NCI-H524 (cell line): ENCODE measurements at regions not wholly inside any gene's neighbourhood (a gene's known extent, or its start where the extent isn't known, plus 50 kb on each side); places are given as distances from the start of the nearest gene placed in this dataset.
"Not testable (repeated sequence)": the region's sequence is repeated elsewhere in the genome, so short reads cannot be mapped to it uniquely, and the experiment has no call there.

Source experiments
- DNase-seq, 2 experiments: peaks; one replicate each; lab custom pipeline; 2025; lab: John Stamatoyannopoulos, UW

DNA sequence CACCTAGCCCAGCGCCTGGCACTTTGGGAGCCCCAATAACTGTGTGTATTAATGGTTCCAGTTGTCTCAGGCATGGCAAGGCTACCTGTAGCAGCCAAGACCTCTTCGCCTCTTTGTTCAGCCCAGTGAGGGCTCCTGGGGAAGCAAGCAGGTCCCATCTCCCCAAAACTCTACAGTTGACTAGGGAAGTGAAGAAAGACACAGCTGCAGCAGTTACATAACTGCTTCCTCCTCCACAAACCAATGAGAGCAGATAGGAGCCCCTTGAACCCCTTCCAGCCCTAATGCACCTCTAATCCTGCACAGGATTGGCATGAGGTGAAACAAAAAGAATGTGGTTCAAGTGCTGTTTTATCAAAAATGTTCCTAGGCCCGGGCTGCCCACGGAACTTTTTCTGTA, 100.5 kb downstream of the SYF2 start:
- no peak for DNase-seq

DNA sequence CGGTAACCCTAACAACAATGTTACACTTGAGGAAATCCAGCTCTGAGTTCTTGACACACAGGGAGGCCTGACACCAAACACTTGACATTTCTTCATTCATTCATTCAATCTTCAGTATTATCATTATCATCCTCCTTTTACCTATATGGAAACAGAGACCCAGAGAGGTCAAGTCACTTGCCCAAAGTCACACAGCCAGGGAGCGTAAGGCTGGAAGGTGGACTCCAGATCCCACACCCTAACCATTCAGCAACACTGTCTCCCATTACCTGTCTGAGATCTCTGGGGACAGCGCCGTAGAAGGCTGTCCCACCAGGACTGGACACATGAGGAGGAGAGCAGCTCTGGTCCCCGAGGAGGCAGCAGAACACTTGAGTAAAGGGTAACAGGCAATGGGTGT, 101.4 kb downstream of the SYF2 start:
- DNase-seq = no peak

DNA sequence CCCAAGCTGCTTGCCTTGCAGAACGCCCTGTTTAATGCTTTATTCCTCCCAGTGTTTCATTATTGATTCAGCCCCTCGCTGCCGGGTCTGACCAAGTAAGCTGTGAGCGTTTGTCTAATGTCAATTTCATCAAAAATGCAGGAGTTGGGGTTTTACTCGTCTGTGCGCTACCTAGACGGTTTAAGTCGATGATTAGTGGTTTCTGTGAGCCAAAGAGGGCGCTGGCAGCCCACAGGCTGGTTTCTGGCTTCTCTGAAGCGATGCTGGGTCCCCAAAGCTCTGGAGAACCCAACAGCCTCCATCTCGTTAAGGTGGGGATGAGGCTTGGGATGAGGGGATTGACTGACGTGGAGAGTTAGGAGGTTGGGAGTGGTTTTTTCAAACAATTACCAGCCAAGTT, 102.9 kb downstream of the SYF2 start:
- no peak for DNase-seq

DNA sequence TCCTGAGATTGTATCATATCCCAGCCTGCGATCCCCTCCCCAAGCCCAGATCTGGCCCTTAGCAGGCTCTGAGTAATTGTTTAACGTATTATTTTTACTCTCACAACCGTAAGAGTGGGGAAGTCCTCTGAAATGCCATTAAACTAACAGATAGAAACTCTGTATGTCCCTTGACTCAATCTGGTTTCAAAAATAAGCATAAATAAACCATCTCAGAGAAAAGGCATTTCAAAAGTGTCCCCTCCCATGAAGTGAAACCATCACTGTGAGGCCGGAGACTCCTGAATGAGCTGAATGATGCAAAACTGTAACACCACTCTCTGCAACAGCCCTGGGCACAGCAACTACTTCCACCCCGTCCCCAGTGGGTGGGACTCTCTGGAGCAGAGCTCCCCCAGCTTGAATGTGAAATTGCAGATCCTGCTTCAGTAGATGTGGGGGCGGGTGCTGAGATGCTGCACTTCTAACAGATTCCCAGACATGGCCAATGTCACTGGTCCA, 104.1 kb downstream of the SYF2 start:
- DNase-seq = no peak

DNA sequence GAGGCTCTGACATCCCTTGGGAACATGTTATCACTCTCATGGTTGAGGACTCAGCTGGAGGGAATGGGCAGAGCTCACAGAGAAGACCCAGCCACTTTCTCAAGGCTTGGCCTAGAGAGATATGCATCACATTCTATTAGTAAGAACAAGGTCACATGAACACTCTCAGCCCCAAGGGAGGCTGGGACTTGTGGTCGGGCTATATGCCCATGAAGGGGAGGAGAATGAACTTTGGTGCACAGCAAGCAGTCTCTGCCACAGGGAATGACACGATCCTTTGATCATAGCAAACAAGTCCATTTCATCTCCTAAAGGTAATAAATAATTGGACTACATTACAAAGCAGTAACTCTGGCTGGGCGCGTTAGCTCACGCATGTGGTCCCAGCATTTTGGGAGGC, 105.7 kb downstream of the SYF2 start:
- no peak for DNase-seq

DNA sequence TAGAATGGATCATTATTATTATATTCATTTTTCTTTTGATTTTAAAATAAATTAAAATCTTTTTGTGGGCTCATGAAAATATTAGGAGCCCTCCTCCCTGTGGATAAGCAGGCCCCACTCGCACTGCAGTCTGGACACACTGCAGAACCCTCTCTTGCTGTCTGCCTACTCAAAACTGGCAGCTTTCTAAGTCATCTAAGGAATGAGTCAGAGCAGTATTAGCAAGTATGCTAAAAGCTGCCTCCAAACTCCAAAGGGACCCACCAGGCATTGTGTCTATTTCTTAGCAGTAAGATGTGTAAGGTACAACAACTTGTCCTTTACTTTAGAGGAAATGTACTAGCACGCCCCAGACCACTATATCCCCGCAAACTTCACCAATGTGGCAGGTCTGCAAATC, 108.8 kb downstream of the SYF2 start:
- DNase-seq = no peak

DNA sequence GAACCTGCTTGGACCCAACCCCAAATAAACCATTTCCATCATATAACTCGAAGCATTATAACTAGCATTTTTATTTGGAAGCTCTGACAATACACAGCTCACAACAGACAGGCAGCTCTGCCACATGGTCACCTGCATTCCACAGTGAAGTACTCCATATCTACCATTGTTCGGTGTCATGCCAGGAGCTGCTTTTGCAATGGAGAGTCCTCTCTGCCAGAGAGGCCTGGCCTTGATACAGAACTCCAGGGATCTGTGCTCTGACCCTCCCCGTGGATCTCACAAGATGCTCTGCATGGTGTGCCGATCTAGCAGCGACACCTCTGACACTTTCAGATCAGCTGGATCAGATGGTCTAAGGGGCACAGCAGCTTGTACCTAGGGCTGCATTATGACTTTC, 109.6 kb downstream of the SYF2 start:
- no peak for DNase-seq

DNA sequence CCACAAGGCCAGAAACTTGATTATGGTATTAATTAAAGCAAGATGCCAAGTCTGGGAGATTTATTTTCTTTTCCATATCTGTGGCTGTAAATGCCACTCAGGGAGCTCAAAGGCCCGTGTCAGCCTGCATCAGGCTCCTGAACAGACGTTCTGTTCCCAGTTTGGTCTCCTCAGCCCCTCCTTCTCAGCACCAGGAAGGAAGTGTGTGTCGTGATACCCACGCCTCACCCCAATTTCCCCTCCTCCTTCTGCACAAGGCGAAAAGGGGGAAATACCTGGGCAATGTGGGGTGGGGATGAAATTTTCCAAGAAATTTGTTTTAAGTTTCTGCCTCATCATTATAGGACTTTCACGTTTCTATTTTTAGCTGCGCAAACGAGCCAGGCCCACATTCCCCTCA, 112.0 kb downstream of the SYF2 start:
- no peak for DNase-seq

DNA sequence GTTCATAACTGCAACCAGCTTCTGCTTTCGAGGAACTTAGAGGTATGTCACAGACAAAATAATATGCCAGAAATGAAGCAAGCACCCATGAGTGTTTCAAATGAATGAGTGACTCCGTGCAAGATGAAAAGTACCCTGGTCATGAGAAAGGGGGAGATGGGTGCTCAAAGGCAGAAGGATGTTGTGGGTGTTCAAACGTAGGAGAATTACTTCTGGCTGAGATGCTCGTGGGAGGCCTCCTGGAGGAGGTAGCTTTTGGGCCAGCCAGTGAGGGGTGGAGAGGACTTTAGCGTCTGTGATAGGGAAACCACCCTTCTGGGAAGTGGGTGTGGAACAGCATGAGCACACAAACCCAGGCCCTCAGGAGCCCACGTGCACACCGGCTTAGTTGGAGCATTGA, 113.8 kb downstream of the SYF2 start:
- DNase-seq = no peak

DNA sequence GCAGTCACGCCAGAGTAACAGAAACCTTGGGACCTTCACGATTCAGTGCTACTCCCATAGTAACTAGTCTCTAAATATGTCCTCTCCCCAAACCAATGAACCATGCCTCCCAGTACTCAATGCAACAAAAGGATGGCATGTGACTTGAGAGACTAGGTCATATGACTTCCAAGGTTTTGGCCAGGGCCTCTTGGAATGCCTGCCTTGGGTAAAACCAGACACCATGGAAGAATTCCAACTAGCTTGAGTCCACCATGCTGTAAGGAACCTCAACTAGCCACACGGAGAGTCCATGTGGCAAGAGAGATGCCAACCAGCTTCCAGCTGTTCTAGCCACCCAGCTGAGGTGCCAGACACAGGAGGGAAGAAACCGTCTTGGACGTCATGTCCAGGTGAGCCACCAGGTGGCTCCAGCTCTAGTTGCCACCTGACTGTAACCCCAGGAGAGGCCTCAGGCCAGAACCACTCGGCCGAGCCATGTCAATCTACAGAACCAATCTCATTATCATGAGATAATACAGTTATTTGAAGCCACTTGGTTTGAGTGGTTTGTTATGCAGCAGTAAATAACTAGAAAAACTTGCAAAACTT, 115.0 kb downstream of the SYF2 start:
- DNase-seq = peak in 1 of 2 experiments; percentile 11

DNA sequence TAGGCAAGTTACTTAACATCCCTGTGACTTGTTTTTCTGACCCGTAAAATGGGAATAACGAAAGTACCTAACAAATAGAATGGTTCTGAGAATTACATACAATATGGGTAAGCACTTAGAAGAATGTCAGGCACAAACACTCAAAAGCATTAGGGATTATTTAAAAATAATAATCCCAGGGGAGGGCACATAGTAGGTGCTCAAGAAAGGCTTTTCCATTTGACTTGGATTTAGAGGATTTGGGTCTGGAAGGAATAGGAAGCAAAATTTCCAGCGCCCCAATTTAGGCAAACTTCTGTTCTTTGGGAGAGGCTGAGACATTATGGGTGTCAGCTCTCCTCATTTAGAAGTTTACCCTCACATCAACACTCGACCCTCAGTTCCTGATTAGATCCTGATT, 115.5 kb downstream of the SYF2 start:
- no peak for DNase-seq

DNA sequence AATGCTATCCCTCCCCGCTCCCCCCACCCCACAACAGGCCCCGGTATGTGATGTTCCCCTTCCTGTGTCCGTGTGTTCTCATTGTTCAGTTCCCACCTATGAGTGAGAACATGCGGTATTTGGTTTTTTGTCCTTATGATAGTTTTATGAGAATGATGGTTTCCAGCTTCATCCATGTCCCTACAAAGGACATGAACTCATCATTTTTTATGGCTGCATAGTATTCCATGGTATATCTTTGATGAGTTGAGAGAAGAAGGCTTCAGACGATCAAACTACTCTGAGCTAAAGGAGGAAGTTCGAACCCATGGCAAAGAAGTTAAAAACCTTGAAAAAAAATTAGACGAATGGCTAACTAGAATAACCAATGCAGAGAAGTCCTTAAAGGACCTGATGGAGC, 116.2 kb downstream of the SYF2 start:
- not testable (repeated sequence) for DNase-seq

DNA sequence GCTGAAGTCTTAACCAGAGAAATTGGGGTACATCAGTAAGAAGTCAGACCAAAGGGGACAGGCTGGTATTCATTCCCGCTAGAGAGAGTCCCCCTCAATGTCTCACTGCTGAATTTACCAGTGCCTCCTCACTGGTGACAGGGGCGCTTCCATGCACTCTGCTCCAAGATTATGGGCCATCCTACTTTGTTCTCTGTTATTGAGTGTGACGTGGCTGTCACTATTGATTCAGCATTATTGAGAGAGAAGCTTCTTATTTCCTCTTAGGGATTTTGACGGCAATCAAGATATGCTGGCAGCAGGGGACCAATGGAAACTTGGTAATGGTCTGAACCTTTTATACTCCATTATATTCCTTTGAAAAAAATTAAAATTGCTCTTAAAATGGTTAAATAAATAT, 118.6 kb downstream of the SYF2 start:
- DNase-seq = no peak

DNA sequence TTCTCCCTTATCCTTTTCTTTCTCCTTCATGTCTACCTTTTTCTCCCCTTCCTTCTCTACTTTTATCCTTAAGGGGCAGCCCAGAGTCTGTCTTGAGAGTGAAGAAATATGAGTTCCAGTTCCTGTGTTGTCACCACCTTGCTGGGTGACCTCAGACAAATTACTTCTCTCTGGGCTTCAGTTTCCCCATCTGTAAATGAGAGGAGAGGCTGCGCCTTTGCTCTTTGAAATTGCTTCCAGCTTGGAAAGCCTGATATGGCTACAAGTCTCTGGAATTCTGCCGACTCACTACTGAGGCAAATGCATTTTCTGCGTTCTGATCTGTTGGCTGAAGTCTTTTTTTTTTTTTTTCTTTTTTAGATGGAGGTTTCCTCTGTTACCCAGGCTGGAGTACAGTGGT, 119.2 kb downstream of the SYF2 start:
- no peak for DNase-seq

DNA sequence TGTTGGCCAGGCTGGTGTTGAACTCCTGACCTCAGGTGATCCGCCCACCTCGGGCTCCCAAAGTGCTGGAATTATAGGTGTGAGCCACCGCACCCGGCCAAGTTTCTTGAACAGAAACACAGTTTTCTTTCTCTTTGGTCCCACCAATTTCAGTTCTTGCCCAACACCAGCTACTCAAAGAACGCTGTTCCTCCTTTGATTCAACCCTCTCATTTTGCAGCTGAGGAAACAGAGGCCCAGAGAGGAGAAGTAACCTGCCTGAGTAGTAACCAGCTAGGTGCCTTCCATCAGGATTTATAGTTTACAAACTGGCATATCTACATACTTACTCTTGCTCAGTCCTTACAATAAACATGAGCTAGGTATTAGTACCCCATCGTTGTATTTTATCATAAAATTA, 119.9 kb downstream of the SYF2 start:
- no peak for DNase-seq

DNA sequence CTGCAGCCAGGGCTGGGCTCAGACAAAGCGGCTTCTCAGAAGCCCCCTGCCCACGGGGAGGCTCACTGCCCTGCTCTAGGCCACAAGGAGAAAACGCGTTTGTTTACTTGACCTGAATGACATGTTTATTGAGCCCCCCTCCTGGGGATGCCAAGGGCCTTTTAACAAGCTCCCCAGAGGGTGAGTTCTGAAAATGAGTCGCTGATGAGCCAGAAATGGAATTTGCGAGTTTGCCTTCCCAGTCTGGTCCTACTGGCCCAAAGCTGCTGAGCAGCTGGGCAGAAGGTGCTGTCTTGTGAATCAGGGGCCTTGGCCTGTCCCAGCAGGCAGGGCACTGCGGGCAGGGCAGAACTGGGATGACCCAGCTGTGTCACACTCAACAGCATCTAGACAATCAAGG, 120.6 kb downstream of the SYF2 start:
- no peak for DNase-seq

DNA sequence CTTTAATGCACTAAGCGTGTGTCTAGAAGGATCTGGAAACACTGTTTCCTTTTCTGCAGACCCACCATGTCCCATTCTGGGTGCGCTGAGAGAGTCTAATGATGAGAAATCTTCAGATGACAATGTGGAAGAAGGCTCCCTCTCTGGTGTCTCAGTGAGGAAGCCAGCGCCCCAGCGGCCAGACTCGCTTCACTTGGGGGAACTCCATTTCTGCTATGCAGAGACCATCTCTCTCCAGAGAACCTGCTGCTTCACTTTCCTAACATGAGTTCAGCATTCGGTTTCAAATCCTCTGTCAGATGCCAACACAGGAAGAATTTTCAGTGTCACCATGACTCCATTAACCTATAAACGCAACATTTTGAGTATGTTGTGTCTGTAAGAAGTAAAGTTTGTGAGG, 121.8 kb downstream of the SYF2 start:
- no peak for DNase-seq

DNA sequence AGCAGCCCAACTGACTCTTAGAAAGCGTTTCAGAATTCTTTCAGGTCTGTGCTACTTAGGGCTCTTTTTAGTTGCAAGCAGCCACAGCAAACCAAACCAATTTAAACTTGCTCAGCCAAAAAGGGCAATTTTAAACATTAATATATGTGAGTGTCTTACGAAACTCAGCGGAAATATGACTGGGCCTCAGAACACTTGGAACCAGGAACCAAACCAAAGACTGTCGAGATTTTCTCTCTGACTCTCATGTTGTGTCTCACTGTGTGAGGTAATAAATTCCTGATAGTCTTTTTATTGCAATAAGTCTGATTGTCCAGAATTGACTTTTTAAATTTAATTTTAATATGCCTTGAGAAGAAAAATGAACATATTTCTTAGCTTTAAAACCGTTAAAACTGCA, 122.3 kb downstream of the SYF2 start:
- no peak for DNase-seq

DNA sequence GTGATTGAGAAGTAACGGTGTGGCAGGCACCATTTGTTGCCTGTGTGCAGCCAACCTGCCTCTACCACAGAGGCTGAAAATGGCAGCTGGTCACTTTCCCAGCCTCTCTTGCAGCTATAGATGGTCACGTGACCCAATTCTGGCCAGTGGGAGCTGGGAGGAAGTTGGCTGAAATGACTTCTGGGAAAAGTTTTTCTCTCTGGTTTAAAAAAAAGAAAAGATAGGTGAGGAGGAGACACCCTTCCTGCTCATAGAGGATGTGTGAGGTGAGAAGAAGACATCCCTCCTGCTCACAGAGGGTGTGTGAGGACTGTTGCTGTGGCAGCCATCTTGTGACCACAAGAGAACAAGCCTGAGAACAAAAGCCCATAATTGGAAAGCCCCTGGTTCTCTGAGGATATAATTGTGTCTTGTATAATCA, 122.8 kb downstream of the SYF2 start:
- no peak for DNase-seq

DNA sequence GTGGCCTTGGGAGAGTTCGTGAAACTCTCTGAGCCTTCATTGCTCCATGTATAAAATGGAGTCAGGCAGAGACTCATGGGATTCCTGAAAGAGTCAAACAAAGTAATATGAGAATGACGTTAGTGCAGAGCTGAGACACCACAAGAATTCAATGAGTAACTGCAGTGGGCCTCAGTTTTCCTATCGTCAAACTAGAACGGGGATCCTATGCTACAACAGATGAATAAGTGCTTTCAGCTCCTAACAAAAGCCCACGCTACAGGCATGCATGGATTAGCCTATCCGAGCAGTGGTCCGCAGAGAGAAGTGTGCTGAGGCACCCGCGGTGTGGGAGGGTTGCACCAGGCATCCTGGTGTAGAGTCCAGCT, 124.7 kb downstream of the SYF2 start:
- DNase-seq = no peak

DNA sequence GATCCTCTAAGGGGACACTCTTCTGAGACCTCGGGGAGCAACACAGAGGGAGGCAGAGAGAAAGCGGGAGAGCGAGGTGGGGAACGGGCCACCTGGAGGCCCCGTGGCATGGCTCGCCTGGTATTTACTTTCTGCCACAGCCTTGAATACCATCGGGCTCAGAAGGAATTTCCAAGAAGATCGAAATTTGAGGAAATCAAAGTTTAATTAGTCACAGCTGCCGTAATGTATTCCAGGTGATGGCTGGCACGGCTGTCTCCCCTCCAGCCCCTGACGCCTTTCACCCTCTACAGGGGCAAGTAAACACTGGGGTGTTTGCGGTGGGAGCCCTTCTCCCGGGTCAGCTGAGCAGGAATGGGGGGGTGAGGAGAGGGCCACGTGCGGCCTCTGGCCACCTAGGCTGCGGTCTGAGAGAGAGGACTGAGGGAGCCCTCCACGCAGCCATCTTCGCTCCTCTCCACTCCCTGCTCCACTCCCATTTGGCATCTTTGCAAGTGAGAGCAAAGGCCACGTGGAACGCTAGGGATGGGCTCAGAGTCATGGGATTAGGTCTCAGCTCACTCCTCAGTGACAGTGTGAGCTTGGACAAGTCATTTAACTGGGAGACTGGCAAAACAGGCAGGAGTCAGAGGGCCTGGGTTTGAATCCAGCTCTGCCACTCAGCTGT, 125.2 kb downstream of the SYF2 start:
- no peak for DNase-seq

DNA sequence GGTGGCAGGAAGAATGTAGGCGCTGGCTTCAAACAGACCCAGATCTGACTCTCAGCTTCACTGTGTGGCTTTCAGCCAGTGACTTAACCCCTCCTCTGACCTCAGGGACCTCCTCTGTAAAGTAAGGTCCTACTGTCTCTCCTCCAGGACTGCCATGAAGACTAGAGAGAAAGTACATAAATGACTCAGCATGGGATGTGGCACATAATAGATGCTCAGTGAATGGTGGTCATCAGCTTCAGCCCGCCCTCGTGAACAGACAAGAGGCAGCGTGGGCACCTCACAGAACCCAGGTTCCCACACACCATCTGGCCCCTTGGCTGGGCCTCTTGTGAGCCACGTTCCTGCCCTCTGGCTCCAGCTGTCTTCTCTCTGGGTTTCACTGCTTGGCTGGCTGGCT, 126.0 kb downstream of the SYF2 start:
- DNase-seq = no peak

DNA sequence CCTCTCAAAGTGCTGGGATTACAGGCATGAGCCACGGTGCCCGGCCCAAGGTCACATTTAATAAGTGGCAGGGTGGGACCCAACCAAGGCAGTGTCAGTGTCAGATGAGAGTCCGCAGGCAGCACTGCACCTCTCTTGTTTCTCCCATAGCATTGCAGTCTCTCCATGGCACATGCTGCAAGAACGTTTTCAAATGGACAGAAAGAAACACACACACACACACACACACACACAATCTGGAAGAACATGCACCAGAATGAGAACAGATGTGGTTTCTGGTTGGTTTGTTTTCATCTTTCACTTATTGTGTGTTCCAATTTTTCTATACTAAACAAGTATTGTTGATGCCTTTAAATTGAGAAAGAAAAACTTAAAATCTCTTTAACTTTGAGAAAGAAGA, 126.5 kb downstream of the SYF2 start:
- DNase-seq = no peak

DNA sequence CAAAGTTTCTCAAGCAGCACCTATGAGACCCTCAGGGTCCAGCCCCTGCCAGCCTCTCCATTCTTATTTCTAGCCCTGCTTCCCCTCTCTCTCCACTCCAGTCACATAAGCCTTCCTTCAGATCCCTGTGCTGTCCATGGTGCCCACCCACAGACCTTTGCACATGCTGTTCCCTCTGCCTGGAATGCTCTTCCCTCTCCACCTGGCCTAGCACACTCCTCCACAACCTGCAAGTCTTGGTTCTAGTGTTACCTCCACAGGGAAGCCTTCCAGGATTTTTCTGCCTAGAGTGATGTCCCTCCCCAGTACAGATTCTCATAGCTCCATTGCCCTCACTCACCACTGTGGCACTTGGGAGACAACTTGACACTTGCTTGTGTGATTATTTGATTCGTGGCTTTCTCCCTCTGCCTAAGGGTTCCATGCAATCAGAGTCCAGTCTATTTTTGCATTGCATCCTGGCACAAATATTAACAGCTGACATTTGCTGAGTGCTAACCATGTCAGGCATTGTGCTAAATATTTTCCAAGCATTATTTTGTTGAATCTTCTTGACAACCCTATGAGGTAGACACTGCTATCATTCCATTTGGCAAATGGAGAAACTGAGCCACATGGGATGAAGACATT, 127.3 kb downstream of the SYF2 start:
- no peak for DNase-seq
